WI38 (cell line): ENCODE measurements at regions not wholly inside any gene's neighbourhood (a gene's known extent, or its start where the extent isn't known, plus 50 kb on each side); places are given as distances from the start of the nearest gene placed in this dataset.
"Not testable (repeated sequence)": the region's sequence is repeated elsewhere in the genome, so short reads cannot be mapped to it uniquely, and the experiment has no call there.

Source experiments
- H3K4me3 ChIP-seq: 2 replicates; pipeline ENCODE4 v1.5.1; 2011; ENCODE audit warnings: low read depth, mild to moderate bottlenecking, control low read depth, low read length
- TF ChIP-seq, protein P1 (sequence below): IDR thresholded peaks from 2 replicates; pipeline ENCODE4 v1.5.1; 2012; ENCODE audit warnings: low read depth, mild to moderate bottlenecking, control low read depth, low read length

DNA sequence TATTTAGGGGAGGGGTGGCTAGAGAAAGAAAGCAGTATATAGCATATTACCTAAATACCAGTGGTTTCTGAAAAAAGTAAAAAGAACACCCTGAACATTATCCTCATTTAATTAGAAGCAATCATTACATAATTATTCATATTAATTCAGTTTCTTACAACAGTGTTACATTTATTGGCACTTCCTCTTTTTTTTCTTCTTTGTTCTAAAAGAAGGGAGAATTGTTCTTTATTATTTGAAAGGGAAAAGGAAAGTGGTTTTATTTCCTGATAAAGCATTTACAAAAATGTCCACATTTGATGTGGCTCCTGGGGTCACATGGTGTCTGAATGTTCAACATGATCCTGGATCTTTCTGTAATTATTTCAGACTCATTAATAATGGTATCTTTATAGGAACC is 254.9 kb upstream of the ZEB2 start:
- TF ChIP-seq, protein P1, sequence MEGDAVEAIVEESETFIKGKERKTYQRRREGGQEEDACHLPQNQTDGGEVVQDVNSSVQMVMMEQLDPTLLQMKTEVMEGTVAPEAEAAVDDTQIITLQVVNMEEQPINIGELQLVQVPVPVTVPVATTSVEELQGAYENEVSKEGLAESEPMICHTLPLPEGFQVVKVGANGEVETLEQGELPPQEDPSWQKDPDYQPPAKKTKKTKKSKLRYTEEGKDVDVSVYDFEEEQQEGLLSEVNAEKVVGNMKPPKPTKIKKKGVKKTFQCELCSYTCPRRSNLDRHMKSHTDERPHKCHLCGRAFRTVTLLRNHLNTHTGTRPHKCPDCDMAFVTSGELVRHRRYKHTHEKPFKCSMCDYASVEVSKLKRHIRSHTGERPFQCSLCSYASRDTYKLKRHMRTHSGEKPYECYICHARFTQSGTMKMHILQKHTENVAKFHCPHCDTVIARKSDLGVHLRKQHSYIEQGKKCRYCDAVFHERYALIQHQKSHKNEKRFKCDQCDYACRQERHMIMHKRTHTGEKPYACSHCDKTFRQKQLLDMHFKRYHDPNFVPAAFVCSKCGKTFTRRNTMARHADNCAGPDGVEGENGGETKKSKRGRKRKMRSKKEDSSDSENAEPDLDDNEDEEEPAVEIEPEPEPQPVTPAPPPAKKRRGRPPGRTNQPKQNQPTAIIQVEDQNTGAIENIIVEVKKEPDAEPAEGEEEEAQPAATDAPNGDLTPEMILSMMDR: no peak
- no peak overlapping the region for H3K4me3 ChIP-seq

DNA sequence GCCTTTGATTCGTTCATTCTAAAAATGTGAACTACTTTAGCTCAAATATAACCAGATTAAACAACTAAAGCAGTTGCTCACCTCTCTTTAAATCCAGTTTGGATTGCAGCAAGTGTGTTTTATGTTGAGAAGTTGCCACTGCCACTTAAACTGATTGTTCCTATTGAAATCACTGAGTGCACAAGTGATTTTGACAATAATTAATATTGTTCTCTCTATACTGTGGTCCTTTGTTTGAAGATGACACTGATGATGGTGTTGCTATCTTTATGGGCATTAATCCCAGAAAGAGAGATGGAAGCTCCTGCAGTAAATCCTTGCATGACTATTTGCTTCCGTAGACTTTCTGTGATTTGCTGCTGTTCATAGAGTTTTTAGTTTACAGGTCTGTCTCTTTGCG is 251.4 kb upstream of the ZEB2 start:
- TF ChIP-seq, protein P1: no peak
- H3K4me3 ChIP-seq: no peak overlapping the region

DNA sequence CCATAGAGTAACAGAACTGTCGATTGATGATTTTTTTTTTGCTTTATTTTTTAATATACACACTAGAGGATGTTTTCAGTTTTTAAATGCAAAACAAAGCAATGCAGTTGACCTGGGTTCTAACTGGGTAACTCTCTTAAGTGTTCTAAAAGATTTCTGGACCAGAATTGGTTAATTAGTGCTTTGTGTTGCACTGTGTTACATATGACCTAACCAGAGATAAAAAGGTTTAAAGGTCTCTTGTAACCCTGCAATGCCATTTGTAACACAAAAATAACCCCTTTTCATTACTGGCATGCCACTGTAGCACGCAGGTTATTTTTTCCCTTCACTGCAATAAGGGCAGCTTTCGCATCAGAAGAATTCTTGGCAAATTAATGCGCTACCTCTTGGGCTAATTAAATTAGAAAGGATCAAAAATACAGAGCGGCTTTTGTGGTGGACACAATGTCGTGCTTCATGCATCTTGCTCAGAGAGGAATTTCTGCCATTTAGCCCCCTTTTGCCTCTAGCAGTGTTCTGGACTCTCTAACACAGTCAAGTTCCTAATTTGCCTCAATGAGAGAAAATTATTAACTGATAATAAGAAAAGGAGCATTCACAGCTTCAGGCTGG is 250.8 kb upstream of the ZEB2 start:
- H3K4me3 ChIP-seq: no peak overlapping the region
- TF ChIP-seq, protein P1: no peak

DNA sequence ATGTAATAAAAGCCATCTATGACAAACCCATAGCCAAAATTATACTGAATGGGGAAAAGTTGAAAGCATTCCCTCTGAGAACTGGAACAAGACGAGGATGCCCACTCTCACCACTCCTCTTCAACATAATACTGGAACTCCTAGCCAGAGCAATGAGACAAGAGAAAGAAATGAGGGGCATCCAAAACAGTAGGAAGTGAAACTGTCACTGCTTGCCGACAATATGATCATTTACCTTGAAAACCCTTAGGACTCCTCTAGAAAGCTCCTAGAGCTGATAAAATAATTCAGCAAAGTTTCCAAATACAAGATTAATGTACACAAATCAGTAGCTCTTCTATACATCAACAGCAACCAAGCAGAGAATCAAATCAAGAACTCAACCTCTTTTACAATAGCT is 241.0 kb upstream of the ZEB2 start:
- not testable (repeated sequence) for H3K4me3 ChIP-seq

DNA sequence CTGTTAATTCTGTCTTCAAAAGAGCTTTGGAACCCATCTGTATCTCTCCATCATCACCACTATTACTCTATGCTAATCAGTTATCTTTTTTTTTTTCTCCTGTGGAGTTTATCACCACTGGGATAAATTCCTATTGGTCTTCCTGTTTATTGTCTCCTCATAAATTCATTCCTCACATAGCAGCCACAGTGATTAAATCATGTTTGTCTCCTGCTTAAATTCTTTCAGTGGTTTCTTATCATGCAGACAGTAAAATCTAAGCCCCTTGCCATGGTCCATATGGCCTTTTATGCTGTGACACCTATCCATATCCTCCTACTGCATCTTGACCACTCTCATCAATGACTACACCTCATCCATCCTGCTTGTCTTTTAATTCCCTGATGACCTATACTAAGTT is 239.8 kb upstream of the ZEB2 start:
- H3K4me3 ChIP-seq: no peak overlapping the region
- TF ChIP-seq, protein P1: no peak

DNA sequence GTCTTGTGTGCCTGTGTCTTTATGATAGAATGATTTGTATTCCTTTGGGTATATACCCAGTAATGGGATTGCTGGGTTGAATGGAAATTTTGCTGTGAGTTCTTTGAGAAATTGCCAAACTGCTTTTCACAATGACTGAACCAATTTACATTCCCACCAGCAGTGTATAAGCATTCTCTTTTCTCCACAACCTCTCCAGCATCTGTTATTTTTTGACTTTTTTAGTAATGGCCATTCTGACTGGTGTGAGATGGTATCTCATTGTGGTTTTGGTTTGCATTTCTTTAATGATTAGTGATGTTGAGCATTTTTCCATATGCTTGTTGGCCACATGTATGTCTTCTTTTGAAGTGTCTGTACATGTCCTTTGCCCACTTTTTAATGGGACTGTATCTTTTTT is 238.3 kb upstream of the ZEB2 start:
- not testable (repeated sequence) for H3K4me3 ChIP-seq

DNA sequence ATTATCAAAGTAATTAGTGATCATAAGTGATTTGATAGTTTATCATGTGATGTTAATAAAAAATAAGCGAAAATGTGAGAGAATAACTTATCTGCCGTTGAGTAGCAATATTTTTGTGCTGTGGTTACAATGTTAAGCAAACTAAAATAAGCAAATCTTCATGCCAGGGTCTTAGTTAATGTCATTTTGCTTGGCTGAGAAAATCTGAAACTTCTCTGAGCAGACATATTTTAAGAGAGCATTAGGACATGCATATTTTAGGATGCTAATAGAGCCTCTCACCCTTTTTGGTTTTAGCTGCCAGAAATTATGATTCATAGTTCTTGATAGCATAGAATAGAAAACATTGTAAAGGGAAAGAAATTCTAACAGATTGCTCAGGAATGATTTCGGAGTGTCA is 233.5 kb upstream of the ZEB2 start:
- H3K4me3 ChIP-seq: no peak overlapping the region
- TF ChIP-seq, protein P1: no peak

DNA sequence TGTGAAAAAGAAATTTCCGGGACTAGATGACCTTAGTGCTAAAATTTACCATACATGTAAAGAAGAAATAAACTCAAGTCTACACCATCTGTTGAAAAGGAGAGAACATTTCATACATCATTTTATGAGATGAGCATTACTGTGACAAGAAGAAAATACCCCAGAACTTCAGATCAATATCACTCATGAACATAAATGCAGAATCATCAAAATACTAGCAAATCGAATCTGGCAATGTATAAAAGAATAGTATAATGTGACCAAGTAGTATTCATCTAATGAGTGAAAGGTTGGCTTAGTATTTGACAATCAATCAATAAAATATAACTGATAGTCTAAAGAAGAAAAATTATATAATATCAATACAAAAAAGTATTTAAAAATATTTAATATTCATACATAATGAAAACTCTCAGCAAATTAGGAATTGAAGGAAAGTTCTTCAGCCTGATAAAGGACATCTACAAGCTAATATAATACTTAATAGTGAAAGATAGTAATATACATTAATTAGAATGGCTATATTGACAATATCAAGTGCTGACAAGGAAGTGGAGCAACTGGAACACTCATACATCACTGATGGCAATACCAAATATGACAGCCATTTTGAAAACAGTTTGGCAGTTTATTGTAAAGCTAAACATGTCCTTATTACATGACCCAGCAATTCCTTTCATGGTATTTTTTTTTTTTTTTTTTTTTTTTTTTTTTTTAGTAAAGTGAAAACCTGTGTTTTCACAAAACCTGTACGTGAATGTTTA is 231.4 kb upstream of the ZEB2 start:
- H3K4me3 ChIP-seq: no peak overlapping the region
- TF ChIP-seq, protein P1: no peak
